HUES6 (cell line): ENCODE measurements at regions not wholly inside any gene's neighbourhood (a gene's known extent, or its start where the extent isn't known, plus 50 kb on each side); places are given as distances from the start of the nearest gene placed in this dataset.

Experiments
- H3K27ac ChIP-seq: 2 replicates; pipeline ENCODE4 v1.7.0; 2013; ENCODE audit warnings: low read depth, mild to moderate bottlenecking, low read length, inconsistent platforms
- H3K27me3 ChIP-seq: 2 replicates; pipeline ENCODE4 v1.6.1; 2013; ENCODE audit warnings: low read length; ENCODE audit not compliant: control insufficient read depth, insufficient read depth
- H3K36me3 ChIP-seq: 2 replicates; pipeline ENCODE4 v1.6.1; 2013; ENCODE audit warnings: low read length; ENCODE audit not compliant: control insufficient read depth, insufficient read depth
- H3K4me1 ChIP-seq: 2 replicates; pipeline ENCODE4 v1.6.1; 2013; ENCODE audit warnings: low read length; ENCODE audit not compliant: control insufficient read depth, insufficient read depth
- H3K4me3 ChIP-seq: 2 replicates; pipeline ENCODE4 v1.5.1; 2013; ENCODE audit warnings: low read depth, low read length
- H3K9ac ChIP-seq: one replicate; pipeline ENCODE4 v1.6.1; 2013; ENCODE audit warnings: mild to moderate bottlenecking, low read length
- H3K9me3 ChIP-seq: 2 replicates; pipeline ENCODE4 v1.6.1; 2013; ENCODE audit warnings: low read depth, low read length; ENCODE audit not compliant: control insufficient read depth, insufficient read depth

- Histone ChIP-seq H3K27me3 (no peaks in the 10 kb centered on the region), H3K9me3 (no peaks in the 10 kb centered on the region), H3K4me3 (no peak overlapping the region), H3K4me1 (no peaks in the 10 kb centered on the region), H3K9ac (no peak overlapping the region), H3K36me3 (no peaks in the 10 kb centered on the region), H3K27ac (no peak overlapping the region)
Measured at GRCh38 chr4:136495851-136496250, 1036.4 kb downstream of the PCDH18 start.

DNA sequence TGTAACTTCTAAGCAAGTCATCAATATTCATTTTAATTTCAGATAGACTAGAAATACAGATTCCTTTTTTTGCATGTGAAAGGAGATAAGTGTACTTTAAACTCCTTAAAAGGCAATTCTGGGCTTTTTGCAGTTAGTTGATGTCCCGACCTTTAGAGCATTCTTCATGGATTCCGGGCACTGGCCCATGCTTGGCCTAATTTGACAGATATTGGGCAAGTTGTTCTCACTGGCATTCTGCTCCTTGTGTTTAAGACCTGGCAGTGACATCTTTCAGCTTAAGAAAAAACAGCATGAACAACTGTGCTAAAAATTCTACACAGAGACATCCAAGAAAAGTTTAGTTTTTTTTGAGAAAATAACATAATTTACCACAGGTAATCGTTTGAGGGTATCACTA is 1037.2 kb downstream of the PCDH18 start:
- H3K4me1 ChIP-seq, result no peaks in the 10 kb centered on the region
- no peaks in the 10 kb centered on the region for H3K9me3 ChIP-seq
- H3K27me3 ChIP-seq, result no peaks in the 10 kb centered on the region
- no peaks in the 10 kb centered on the region for H3K36me3 ChIP-seq
- H3K9ac ChIP-seq, result no peak overlapping the region
- no peak overlapping the region for H3K4me3 ChIP-seq
- H3K27ac ChIP-seq, result no peak overlapping the region

DNA sequence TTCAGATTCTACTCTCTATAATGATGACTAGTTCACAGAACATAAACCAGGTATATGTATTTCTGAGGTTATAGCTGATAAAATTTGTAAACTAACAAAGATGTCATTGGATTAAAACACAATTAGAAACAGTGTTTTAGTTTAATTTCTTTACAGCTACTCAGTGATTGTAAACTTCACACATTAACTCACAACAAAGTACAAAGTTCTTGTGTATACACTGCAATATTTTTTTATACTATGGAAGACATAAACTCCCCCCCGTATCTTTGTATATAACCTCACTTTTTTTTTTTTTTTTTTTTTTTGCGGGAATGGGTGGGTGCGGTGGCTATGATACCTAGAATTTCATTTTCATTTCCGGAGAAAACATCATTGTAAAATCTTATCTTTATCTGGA is 1043.2 kb downstream of the PCDH18 start:
- Histone ChIP-seq H3K36me3 (no peaks in the 10 kb centered on the region), H3K4me3 (no peak overlapping the region), H3K9me3 (no peaks in the 10 kb centered on the region), H3K27me3 (no peaks in the 10 kb centered on the region), H3K9ac (no peak overlapping the region), H3K27ac (no peak overlapping the region), H3K4me1 (no peaks in the 10 kb centered on the region)

GRCh38 chr4:136484996-136485395 is 1047.3 kb downstream of the PCDH18 start:
- no peak overlapping the region for H3K27ac ChIP-seq
- no peak overlapping the region for H3K9ac ChIP-seq
- no peaks in the 10 kb centered on the region for H3K27me3 ChIP-seq
- H3K36me3 ChIP-seq, result no peaks in the 10 kb centered on the region
- no peaks in the 10 kb centered on the region for H3K4me1 ChIP-seq
- no peaks in the 10 kb centered on the region for H3K9me3 ChIP-seq
- no peak overlapping the region for H3K4me3 ChIP-seq

GRCh38 chr4:136476753-136477152 is 1055.5 kb downstream of the PCDH18 start:
- no peaks in the 10 kb centered on the region for H3K36me3 ChIP-seq
- H3K27me3 ChIP-seq, result no peaks in the 10 kb centered on the region
- H3K4me1 ChIP-seq, result no peaks in the 10 kb centered on the region
- no peak overlapping the region for H3K4me3 ChIP-seq
- H3K27ac ChIP-seq, result no peak overlapping the region
- H3K9ac ChIP-seq, result no peak overlapping the region
- H3K9me3 ChIP-seq, result no peaks in the 10 kb centered on the region

GRCh38 chr4:136471051-136471450 is 1061.2 kb downstream of the PCDH18 start:
- no peak overlapping the region for H3K9ac ChIP-seq
- no peaks in the 10 kb centered on the region for H3K4me1 ChIP-seq
- no peak overlapping the region for H3K4me3 ChIP-seq
- no peaks in the 10 kb centered on the region for H3K36me3 ChIP-seq
- no peaks in the 10 kb centered on the region; the same call in 1 of the 2 replicates for H3K9me3 ChIP-seq
- H3K27ac ChIP-seq, result no peak overlapping the region
- no peaks in the 10 kb centered on the region for H3K27me3 ChIP-seq

- Histone ChIP-seq H3K9me3 (no peaks in the 10 kb centered on the region; the same call in 1 of the 2 replicates), H3K27me3 (no peaks in the 10 kb centered on the region), H3K4me1 (no peaks in the 10 kb centered on the region), H3K36me3 (no peaks in the 10 kb centered on the region), H3K9ac (no peak overlapping the region), H3K4me3 (no peak overlapping the region), H3K27ac (no peak overlapping the region)
Measured at GRCh38 chr4:136465691-136466090, 1066.6 kb downstream of the PCDH18 start.

DNA sequence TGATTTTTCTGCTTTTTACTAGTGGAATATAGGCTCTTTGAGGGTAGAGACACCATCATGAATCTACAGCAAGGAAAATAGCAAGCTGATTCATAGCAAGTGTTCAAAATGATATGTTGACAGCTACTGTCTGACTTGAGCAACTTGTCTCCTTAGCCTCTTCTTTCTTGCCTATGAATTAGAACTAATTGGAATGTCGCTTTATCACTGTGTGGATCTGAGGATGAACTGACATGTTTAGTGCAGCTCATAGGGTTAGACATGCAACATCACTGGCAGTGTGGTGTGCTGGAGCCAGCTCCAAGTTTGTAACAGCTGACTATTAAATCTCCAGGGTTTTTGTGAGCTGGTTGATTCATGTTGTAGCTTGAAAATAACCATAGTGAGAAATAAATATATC is 1068.4 kb downstream of the PCDH18 start:
- no peaks in the 10 kb centered on the region; the same call in 1 of the 2 replicates for H3K9me3 ChIP-seq
- no peaks in the 10 kb centered on the region for H3K36me3 ChIP-seq
- no peak overlapping the region for H3K9ac ChIP-seq
- no peaks in the 10 kb centered on the region for H3K4me1 ChIP-seq
- H3K27me3 ChIP-seq, result no peaks in the 10 kb centered on the region
- H3K27ac ChIP-seq, result no peak overlapping the region
- H3K4me3 ChIP-seq, result no peak overlapping the region

DNA sequence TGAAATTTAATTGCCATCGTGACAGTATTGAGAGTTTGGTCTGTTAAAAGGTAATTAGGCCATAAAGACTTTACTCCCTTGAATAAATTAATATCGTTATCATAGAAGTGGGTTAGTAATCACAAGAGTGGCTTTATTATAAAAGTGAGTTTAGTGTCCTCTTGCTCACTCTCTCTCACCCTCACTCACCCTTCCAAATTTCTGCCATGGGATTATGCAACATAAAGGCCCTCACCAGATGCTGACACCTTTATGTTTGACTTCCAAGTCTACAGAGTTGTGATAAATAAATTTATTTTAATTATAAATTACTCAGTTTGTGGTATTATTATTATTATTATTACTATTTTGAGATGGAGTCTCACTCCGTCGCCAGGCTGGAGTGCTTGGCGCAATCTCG is 1070.8 kb downstream of the PCDH18 start:
- Histone ChIP-seq H3K4me3 (no peak overlapping the region), H3K9me3 (no peaks in the 10 kb centered on the region), H3K9ac (no peak overlapping the region), H3K27me3 (no peaks in the 10 kb centered on the region), H3K4me1 (no peaks in the 10 kb centered on the region), H3K27ac (no peak overlapping the region), H3K36me3 (no peaks in the 10 kb centered on the region)

- Histone ChIP-seq H3K27me3 (no peaks in the 10 kb centered on the region), H3K9me3 (peaks cover 9% of the 10 kb centered on the region; the same call in 1 of the 2 replicates), H3K36me3 (no peaks in the 10 kb centered on the region), H3K9ac (no peak overlapping the region), H3K4me1 (no peaks in the 10 kb centered on the region), H3K4me3 (no peak overlapping the region), H3K27ac (no peak overlapping the region)
Measured at GRCh38 chr4:136458326-136458725, 1074.0 kb downstream of the PCDH18 start.

DNA sequence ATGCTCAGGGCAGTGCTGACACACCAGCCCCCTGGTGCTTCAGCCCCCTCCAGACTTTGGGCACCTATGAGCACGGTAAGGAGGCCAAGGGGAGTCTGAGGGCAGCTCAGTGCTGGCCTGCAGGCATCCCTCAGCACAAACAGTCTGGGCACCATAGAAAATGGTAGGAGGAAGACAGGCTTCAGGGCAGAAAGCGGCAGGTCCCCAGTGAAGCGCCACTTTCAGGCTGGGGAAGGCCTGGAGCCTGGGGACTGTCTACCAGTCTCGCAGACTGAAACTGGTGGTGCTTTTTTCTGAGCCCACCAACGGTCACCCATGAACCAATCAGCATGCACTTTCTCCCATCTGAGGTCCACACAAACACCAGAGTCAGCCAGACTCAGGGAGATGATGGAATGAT is 1074.7 kb downstream of the PCDH18 start:
- Histone ChIP-seq H3K36me3 (no peaks in the 10 kb centered on the region), H3K9me3 (peaks cover 9% of the 10 kb centered on the region; the same call in 1 of the 2 replicates), H3K4me1 (no peaks in the 10 kb centered on the region), H3K27me3 (no peaks in the 10 kb centered on the region), H3K9ac (no peak overlapping the region), H3K4me3 (no peak overlapping the region), H3K27ac (no peak overlapping the region)

DNA sequence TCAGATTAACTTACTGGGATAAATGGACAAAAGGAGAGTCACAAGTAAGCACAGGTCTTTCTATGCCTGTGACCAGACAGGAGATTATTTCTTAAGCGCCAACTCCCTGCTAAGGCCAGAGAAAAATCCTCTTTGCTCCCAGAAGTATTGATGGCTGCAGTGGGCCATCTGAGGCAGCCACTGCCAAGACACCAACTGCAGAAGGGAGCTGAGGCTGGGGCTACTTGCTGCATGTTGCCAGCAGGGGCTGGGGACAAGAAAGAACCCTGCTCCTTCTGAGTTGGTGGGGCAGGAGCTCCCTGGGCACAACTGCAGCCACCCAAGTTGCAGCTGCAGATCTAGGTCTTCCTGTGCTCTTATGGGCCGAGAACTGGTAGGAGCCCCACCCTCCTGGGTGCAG is 1075.3 kb downstream of the PCDH18 start:
- Histone ChIP-seq H3K27me3 (no peaks in the 10 kb centered on the region), H3K9ac (no peak overlapping the region), H3K27ac (no peak overlapping the region), H3K4me3 (no peak overlapping the region), H3K4me1 (no peaks in the 10 kb centered on the region), H3K36me3 (no peaks in the 10 kb centered on the region), H3K9me3 (peaks cover 9% of the 10 kb centered on the region; the same call in 1 of the 2 replicates)
